Panc1 (cell line): ENCODE measurements at regions not wholly inside any gene's neighbourhood (a gene's known extent, or its start where the extent isn't known, plus 50 kb on each side); places are given as distances from the start of the nearest gene placed in this dataset.

ENCODE experiments used
- ATAC-seq: fragments of 200-7000 bp; cut with Tn5 transposase; 2 replicates; pipeline ENCODE4 v1.9.1; 2020; ENCODE audit warnings: mild to moderate bottlenecking, moderate library complexity
- BruUV-seq: library from RNA; stranded (reverse); fragments of 400-500 nt; replicated peaks from 2 replicates; lab custom pipeline; 2021; lab: Mats Ljungman, UMichigan
- CTCF ChIA-PET: fragments of 300-600 bp; sonication (Branson Sonifier 250); formaldehyde crosslinking; loops from one replicate; lab custom pipeline; 2022; ENCODE audit warnings: antibody characterized with exemption; lab: Charles Lee
- POLR2A ChIA-PET: fragments of 300-600 bp; sonication (Branson Sonifier 250); formaldehyde crosslinking; loops from one replicate; lab custom pipeline; 2022; ENCODE audit warnings: antibody characterized with exemption; lab: Charles Lee
- DNase-seq: peaks from one replicate; pipeline ENCODE4 v3.0.0-alpha.2; 2010; ENCODE audit warnings: low read depth, low spot score
- H3K27ac ChIP-seq: 2 replicates; pipeline ENCODE4 v1.5.1; 2011; ENCODE audit warnings: mild to moderate bottlenecking, low read length, inconsistent platforms
- H3K27me3 ChIP-seq: fragments of 200-500 bp; sonication (Bioruptor generic); 2 replicates; pipeline ENCODE4 v1.6.0; 2014; ENCODE audit warnings: low read length, inconsistent platforms; ENCODE audit not compliant: control insufficient read depth, insufficient read depth
- H3K36me3 ChIP-seq: fragments of 200-500 bp; sonication (Bioruptor generic); 2 replicates; pipeline ENCODE4 v1.5.1; 2014; ENCODE audit warnings: inconsistent platforms, mild to moderate bottlenecking, low read length, moderate library complexity; ENCODE audit not compliant: control insufficient read depth, insufficient read depth
- H3K4me1 ChIP-seq: 2 replicates; pipeline ENCODE4 v1.5.1; 2011; ENCODE audit warnings: inconsistent platforms, mild to moderate bottlenecking, low read length, moderate library complexity; ENCODE audit not compliant: control insufficient read depth, insufficient read depth
- H3K4me3 ChIP-seq, 2 experiments: 2 replicates each; pipeline ENCODE4 v1.5.1; 2011 to 2012; ENCODE audit warnings: low read depth in 2 of 2, low read length in 2 of 2, mild to moderate bottlenecking in 2 of 2, inconsistent platforms in 1 of 2, moderate library complexity in 1 of 2
- H3K9me3 ChIP-seq: fragments of 200-500 bp; sonication (Bioruptor generic); 2 replicates; pipeline ENCODE4 v1.5.1; 2014; ENCODE audit warnings: low read depth, mild to moderate bottlenecking, inconsistent platforms, low read length, moderate library complexity; ENCODE audit not compliant: control insufficient read depth, insufficient read depth
- CTCF ChIP-seq: fragments of 450-650 bp; IDR thresholded peaks from 2 replicates; pipeline ENCODE4 v1.5.1; 2017; ENCODE audit warnings: mild to moderate bottlenecking
- POLR2AphosphoS5 ChIP-seq: IDR thresholded peaks from 2 replicates; pipeline ENCODE4 v1.6.1; 2012; ENCODE audit warnings: mild to moderate bottlenecking, low read depth, low read length, moderate library complexity
- REST ChIP-seq, 2 experiments: IDR thresholded peaks; 2 replicates each; pipeline ENCODE4 v1.6.1; 2011 to 2012; ENCODE audit warnings: low read depth in 2 of 2, control low read depth in 1 of 2, low read length in 1 of 2, mild to moderate bottlenecking in 1 of 2, moderate library complexity in 1 of 2; ENCODE audit not compliant: insufficient read depth in 1 of 2
- SIN3A ChIP-seq: IDR thresholded peaks from 2 replicates; pipeline ENCODE4 v1.6.1; 2012; ENCODE audit warnings: low read depth, mild to moderate bottlenecking, low read length, moderate library complexity, borderline replicate concordance; ENCODE audit not compliant: insufficient read depth
- TCF7L2 ChIP-seq: IDR thresholded peaks from 2 replicates; pipeline ENCODE4 v1.6.1; 2011; ENCODE audit warnings: mild to moderate bottlenecking, low read depth, low read length, inconsistent platforms
- in situ Hi-C: cut with HindIII; loops from 2 replicates; pipeline ENCODE4 v1.10.0; 2016; ENCODE audit warnings: low sequenced_read_pairs, low pct_unique_long_range_greater_than_20kb
- intact Hi-C: fragments of 100-400 bp; cut with micrococcal nuclease; formaldehyde crosslinking; loops from one replicate; pipeline ENCODE4 v1.10.0; 2022; ENCODE audit not compliant: unreplicated experiment

- POLR2A ChIA-PET = no interaction called here
- no TSS peak for BruUV-seq
- Histone ChIP-seq H3K36me3 (no peaks in the 10 kb centered on the region), H3K27me3 (no peaks in the 10 kb centered on the region), H3K4me1 (no peaks in the 10 kb centered on the region), H3K27ac (no peak overlapping the region), H3K9me3 (no peaks in the 10 kb centered on the region), H3K4me3 (no peak overlapping the region)
- ATAC-seq (no peak), DNase-seq (no peak)
- intact Hi-C loops = no loop called here
- CTCF ChIA-PET = no interaction called here
- TF ChIP-seq SIN3A = no peak
- no peak for TF ChIP-seq TCF7L2
- no peak for TF ChIP-seq CTCF
- TF ChIP-seq POLR2AphosphoS5 = no peak
- TF ChIP-seq REST (IDR thresholded peaks at IDR 0.05; ENCODE audit: insufficient read depth in 1 of 2, low read depth in 2 of 2, low read length in 1 of 2) = no peak
- in situ Hi-C loops = no loop called here
Measured at GRCh38 chr15:61449186-61449702, 220.1 kb upstream of the RORA start.

GRCh38 chr15:61447981-61448380, 218.9 kb upstream of the RORA start:
- no peaks in the 10 kb centered on the region for H3K4me1 ChIP-seq
- TF ChIP-seq POLR2AphosphoS5 (no peak), SIN3A (no peak), REST (IDR thresholded peaks at IDR 0.05; ENCODE audit: insufficient read depth in 1 of 2, low read depth in 2 of 2, low read length in 1 of 2) (no peak), TCF7L2 (no peak), CTCF (no peak)
- no peaks in the 10 kb centered on the region for H3K27me3 ChIP-seq
- in situ Hi-C loops = no loop called here
- ATAC-seq (no peak), DNase-seq (no peak)
- no TSS peak for BruUV-seq
- H3K4me3 ChIP-seq = no peak overlapping the region
- CTCF ChIA-PET = no interaction called here
- H3K9me3 ChIP-seq = no peaks in the 10 kb centered on the region
- H3K27ac ChIP-seq = no peak overlapping the region
- POLR2A ChIA-PET = no interaction called here
- intact Hi-C loops = no loop called here
- no peaks in the 10 kb centered on the region for H3K36me3 ChIP-seq
